IPS DF 6.9 (cell line): ENCODE measurements at regions not wholly inside any gene's neighbourhood (a gene's known extent, or its start where the extent isn't known, plus 50 kb on each side); places are given as distances from the start of the nearest gene placed in this dataset.

Experiments used
- DNase-seq: peaks from one replicate; pipeline ENCODE4 v3.0.0-alpha.2; 2013; ENCODE audit warnings: low read depth, low spot score
- H3K27ac ChIP-seq: one replicate; pipeline ENCODE4 v1.5.1; 2013; ENCODE audit warnings: low read length, control low read depth
- H3K27me3 ChIP-seq: 2 replicates; pipeline ENCODE4 v1.6.1; 2013; ENCODE audit warnings: mild to moderate bottlenecking, low read length; ENCODE audit not compliant: control insufficient read depth, insufficient read depth
- H3K36me3 ChIP-seq: 2 replicates; pipeline ENCODE4 v1.6.1; 2013; ENCODE audit warnings: low read length; ENCODE audit not compliant: control insufficient read depth, insufficient read depth
- H3K4me1 ChIP-seq: 2 replicates; pipeline ENCODE4 v1.6.1; 2013; ENCODE audit warnings: low read length; ENCODE audit not compliant: control insufficient read depth, insufficient read depth
- H3K4me3 ChIP-seq: 2 replicates; pipeline ENCODE4 v1.5.1; 2013; ENCODE audit warnings: mild to moderate bottlenecking, low read length
- H3K9me3 ChIP-seq: 2 replicates; pipeline ENCODE4 v1.6.1; 2013; ENCODE audit warnings: low read length, inconsistent platforms; ENCODE audit not compliant: control insufficient read depth, insufficient read depth
- WGBS: extraction: QIAGEN DNeasy Blood & Tissue Kit; methylation state at CpG from one replicate; pipeline ENCODE4 v1.1.7; 2013; ENCODE audit warnings: mixed read lengths, missing lambda C conversion rate; ENCODE audit not compliant: insufficient read length, insufficient coverage; 5-methylcytosine and 5-hydroxymethylcytosine counted together

GRCh38 chr10:29142516-29143314 lies 146.2 kb upstream of the LYZL1 start:
- no CpG with 5 or more reads among the region's 29 CpGs for WGBS
- H3K9me3 ChIP-seq, result no peaks in the 10 kb centered on the region
- DNase-seq, result no peak
- H3K36me3 ChIP-seq, result no peaks in the 10 kb centered on the region
- H3K4me3 ChIP-seq, result peak overlapping the region; percentile 13; the same call in 1 of the 2 replicates
- no peaks in the 10 kb centered on the region; the same call in 1 of the 2 replicates for H3K4me1 ChIP-seq
- no peaks in the 10 kb centered on the region for H3K27me3 ChIP-seq
- no peak overlapping the region for H3K27ac ChIP-seq

- Histone ChIP-seq H3K4me1 (no peaks in the 10 kb centered on the region; the same call in 1 of the 2 replicates), H3K27ac (no peak overlapping the region), H3K36me3 (no peaks in the 10 kb centered on the region), H3K4me3 (no peak overlapping the region), H3K27me3 (no peaks in the 10 kb centered on the region), H3K9me3 (no peaks in the 10 kb centered on the region)
- DNase-seq, result no peak
- WGBS, result no CpG with 5 or more reads among the region's 2 CpGs
These were observed 144.7 kb upstream of the LYZL1 start for GRCh38 chr10:29144126-29144525.

- no peaks in the 10 kb centered on the region for H3K27me3 ChIP-seq
- no peak for DNase-seq
- H3K4me1 ChIP-seq, result peaks cover 5% of the 10 kb centered on the region; the same call in 1 of the 2 replicates
- H3K4me3 ChIP-seq, result no peak overlapping the region
- no CpG with 5 or more reads among the region's 3 CpGs for WGBS
- no peaks in the 10 kb centered on the region for H3K9me3 ChIP-seq
- no peak overlapping the region for H3K27ac ChIP-seq
- no peaks in the 10 kb centered on the region for H3K36me3 ChIP-seq
These were observed 142.4 kb upstream of the LYZL1 start for GRCh38 chr10:29146311-29147100.

GRCh38 chr10:29150010-29150409 lies 138.9 kb upstream of the LYZL1 start:
- H3K27ac ChIP-seq, result no peak overlapping the region
- H3K36me3 ChIP-seq, result no peaks in the 10 kb centered on the region
- no peaks in the 10 kb centered on the region for H3K27me3 ChIP-seq
- no peaks in the 10 kb centered on the region for H3K9me3 ChIP-seq
- no CpG with 5 or more reads among the region's 5 CpGs for WGBS
- H3K4me3 ChIP-seq, result no peak overlapping the region
- H3K4me1 ChIP-seq, result peaks cover 5% of the 10 kb centered on the region; the same call in 1 of the 2 replicates
- no peak for DNase-seq

- Histone ChIP-seq H3K27me3 (no peaks in the 10 kb centered on the region), H3K9me3 (no peaks in the 10 kb centered on the region), H3K4me3 (no peak overlapping the region), H3K27ac (no peak overlapping the region), H3K4me1 (peaks cover 5% of the 10 kb centered on the region; the same call in 1 of the 2 replicates), H3K36me3 (no peaks in the 10 kb centered on the region)
- WGBS, result no CpG with 5 or more reads among the region's 1 CpG
- no peak for DNase-seq
These were observed 137.9 kb upstream of the LYZL1 start for GRCh38 chr10:29151005-29151404.

- DNase-seq, result no peak
- no peaks in the 10 kb centered on the region for H3K9me3 ChIP-seq
- H3K27me3 ChIP-seq, result no peaks in the 10 kb centered on the region
- no peak overlapping the region for H3K27ac ChIP-seq
- peaks cover 7% of the 10 kb centered on the region; the same call in 1 of the 2 replicates for H3K4me1 ChIP-seq
- no CpG with 5 or more reads among the region's 2 CpGs for WGBS
- H3K4me3 ChIP-seq, result no peak overlapping the region
- no peaks in the 10 kb centered on the region for H3K36me3 ChIP-seq
These were observed 131.5 kb upstream of the LYZL1 start for GRCh38 chr10:29157321-29157720.

- no peaks in the 10 kb centered on the region for H3K9me3 ChIP-seq
- peaks cover 7% of the 10 kb centered on the region; the same call in 1 of the 2 replicates for H3K4me1 ChIP-seq
- H3K27me3 ChIP-seq, result no peaks in the 10 kb centered on the region
- H3K36me3 ChIP-seq, result no peaks in the 10 kb centered on the region
- H3K27ac ChIP-seq, result no peak overlapping the region
- H3K4me3 ChIP-seq, result no peak overlapping the region
- DNase-seq, result no peak
- no CpG with 5 or more reads among the region's 4 CpGs for WGBS
These were observed 130.8 kb upstream of the LYZL1 start for GRCh38 chr10:29158066-29158465.

GRCh38 chr10:29160150-29160617 lies 128.7 kb upstream of the LYZL1 start:
- no peaks in the 10 kb centered on the region for H3K36me3 ChIP-seq
- no peak for DNase-seq
- H3K27ac ChIP-seq, result peak overlapping the region; percentile 46
- H3K4me1 ChIP-seq, result peaks cover 7% of the 10 kb centered on the region; the same call in 1 of the 2 replicates
- no peak overlapping the region for H3K4me3 ChIP-seq
- WGBS, result no CpG with 5 or more reads among the region's 7 CpGs
- H3K27me3 ChIP-seq, result no peaks in the 10 kb centered on the region
- no peaks in the 10 kb centered on the region for H3K9me3 ChIP-seq

GRCh38 chr10:29163746-29164145 lies 125.1 kb upstream of the LYZL1 start:
- DNase-seq, result no peak
- no peaks in the 10 kb centered on the region for H3K9me3 ChIP-seq
- H3K27ac ChIP-seq, result no peak overlapping the region
- WGBS, result no CpG with 5 or more reads among the region's 2 CpGs
- H3K4me1 ChIP-seq, result peaks cover 7% of the 10 kb centered on the region; the same call in 1 of the 2 replicates
- no peaks in the 10 kb centered on the region for H3K36me3 ChIP-seq
- H3K27me3 ChIP-seq, result no peaks in the 10 kb centered on the region
- H3K4me3 ChIP-seq, result no peak overlapping the region

- no peak overlapping the region for H3K27ac ChIP-seq
- no peaks in the 10 kb centered on the region for H3K36me3 ChIP-seq
- H3K4me1 ChIP-seq, result no peaks in the 10 kb centered on the region
- no peaks in the 10 kb centered on the region for H3K9me3 ChIP-seq
- 100% methylated on average over 1 of the region's 4 CpGs for WGBS
- no peak overlapping the region for H3K4me3 ChIP-seq
- no peaks in the 10 kb centered on the region for H3K27me3 ChIP-seq
- DNase-seq, result no peak
These were observed 122.2 kb upstream of the LYZL1 start for GRCh38 chr10:29166713-29167112.
